Stimulated activated CD4-positive, alpha-beta T cell treated with anti-CD3 and anti-CD28 coated beads, Interleukin-4, amount 100 ng/mL, for 48 hours (primary cell): ENCODE measurements at regions not wholly inside any gene's neighbourhood (a gene's known extent, or its start where the extent isn't known, plus 50 kb on each side); places are given as distances from the start of the nearest gene placed in this dataset.
A peak's percentile ranks its signal among the peaks of the same experiment; 100 is the strongest.

Source experiments
- DNase-seq, 2 donors: peaks; one replicate each; pipeline ENCODE4 v3.0.0-alpha.2; 2020; ENCODE audit warnings: low read depth in 2 of 2

- no peak for DNase-seq
These were observed 99.9 kb upstream of the CACNA1A start for GRCh38 chr19:13606156-13606555.

DNA sequence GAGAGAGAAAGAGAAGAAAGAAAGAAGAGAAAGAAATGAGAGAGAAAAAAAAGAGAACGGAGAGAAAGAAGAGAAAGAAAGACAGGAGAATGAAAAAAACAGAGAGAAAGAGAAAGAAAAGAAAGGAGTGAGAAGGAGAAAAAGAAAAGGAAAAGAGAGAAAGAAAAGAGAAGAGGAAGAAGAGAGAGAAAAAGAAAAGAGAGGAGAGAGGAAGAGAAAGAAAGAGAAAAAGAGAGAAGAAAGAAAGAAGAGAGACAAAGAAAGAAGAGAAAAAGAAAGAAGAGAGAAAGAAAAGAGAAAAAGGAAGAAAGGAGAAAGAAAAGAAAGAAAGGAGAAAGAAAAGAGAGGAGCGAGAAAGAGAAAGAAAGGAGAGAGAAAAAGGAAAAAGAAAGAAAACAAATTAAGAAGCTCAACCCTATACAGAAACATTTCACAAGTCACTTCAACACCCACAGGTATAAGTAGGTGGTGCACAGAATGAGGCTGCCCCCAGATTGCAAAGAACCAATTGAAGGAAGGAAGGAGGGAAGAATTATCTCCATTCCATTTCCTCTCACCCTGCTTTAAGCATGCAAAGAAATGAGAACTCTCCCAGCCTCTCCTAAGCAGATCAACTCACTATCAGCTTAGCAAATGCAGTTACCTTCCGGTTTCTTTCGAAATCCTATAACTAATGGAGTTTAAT is 98.8 kb upstream of the CACNA1A start:
- DNase-seq = no peak

GRCh38 chr19:13600802-13601201 is 94.5 kb upstream of the CACNA1A start:
- DNase-seq = no peak

GRCh38 chr19:13600091-13600490 is 93.8 kb upstream of the CACNA1A start:
- DNase-seq = no peak

GRCh38 chr19:13599681-13600080 is 93.4 kb upstream of the CACNA1A start:
- no peak for DNase-seq

DNA sequence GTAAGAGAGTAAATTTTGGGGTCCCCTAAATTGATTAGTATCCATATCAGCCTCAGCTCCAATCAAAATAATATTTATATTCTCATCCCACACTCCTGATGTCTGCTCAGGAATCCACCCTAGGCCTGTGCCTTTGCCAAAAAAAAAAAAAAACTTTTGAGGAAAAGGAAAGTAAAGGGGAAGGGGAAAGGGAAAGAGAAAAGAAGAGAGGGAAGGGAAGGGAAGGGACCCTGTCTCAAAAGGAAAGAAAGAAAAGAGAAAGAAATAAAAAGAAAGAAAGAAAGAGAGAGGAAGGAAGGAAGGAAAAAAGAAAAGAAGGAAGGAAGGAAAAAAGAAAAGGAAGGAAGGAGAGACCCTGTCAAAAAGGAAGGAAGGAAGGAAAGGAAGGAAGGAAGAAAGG is 91.8 kb upstream of the CACNA1A start:
- DNase-seq = no peak

DNA sequence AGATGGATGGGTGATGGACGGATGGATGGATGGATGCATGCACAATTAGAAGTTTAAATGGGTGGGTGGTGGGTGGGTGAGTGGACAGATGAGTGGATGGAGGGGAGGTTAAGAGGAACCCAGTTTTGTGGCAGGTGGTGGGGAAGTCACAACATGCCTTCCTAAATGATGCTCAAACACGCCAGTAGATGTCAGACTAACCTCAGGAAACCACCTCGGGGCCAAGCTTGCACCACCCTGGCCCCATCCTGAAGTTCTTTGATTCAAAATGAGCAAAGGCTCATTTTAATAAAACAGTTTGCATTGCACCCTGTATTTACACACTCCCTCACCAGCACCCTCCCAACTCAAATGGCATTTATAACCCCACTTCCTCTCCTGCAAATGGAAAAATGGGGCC is 91.4 kb upstream of the CACNA1A start:
- DNase-seq = peak; percentile 25 to 37

- DNase-seq = peak; percentile 68 to 83
These were observed 82.9 kb upstream of the CACNA1A start for GRCh38 chr19:13588957-13589833.

DNA sequence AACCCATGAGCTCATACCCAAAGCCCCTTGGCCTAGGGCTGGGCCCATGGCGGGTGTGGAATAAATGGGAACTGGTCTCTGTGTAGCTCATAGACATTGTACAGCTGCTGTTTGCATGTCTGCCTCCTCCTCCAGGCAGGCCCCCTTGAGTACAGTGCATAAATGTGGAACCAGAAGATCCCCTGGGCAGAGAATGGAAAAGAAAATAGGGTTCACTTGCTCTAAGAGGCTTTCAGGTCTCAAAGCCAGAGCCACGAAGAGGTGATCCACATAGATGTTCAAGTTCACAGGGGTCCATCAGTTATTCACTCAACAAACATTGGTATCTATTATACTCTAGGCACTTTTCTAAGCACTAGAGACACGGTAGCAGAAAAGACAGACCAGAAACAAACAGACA is 79.2 kb upstream of the CACNA1A start:
- no peak for DNase-seq

DNA sequence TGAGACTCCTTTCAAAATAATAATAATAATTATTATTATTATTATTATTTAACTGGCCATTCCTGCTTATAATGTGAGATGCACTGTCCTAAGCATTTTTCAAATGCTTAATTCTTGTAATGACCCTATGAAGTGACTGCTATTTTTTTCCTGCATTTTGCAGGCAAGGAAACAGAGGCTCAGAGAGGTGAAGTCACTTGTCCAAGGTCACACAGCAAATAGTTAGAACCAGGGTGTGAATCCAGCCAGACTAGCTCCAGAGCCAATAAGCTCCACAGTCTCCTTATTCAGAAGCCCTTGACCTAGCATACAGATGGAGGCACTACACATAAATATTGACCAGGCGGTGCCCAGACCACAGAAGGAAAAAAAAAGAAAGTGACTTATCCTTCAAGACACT is 77.5 kb upstream of the CACNA1A start:
- no peak for DNase-seq

GRCh38 chr19:13583114-13583513 is 76.8 kb upstream of the CACNA1A start:
- DNase-seq = no peak

DNA sequence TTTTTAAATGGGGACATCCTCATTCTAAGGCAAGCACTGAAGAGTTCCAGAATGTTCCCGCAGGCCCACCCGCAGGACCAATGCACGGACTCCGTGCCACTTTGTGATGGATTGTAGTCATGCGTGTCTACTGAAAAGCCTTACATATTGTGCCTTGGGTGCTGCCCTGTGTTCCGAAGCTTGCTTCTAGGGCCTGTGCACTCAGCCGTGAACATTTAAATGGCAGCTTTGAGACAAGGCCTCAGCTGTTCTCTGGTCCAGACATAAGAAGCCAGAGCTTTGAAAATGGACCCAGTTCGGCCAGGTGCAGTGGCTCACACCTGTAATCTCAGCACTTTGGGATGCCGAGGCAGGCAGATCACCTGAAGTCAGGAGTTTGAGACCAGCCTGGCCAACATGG is 75.3 kb upstream of the CACNA1A start:
- DNase-seq = no peak

DNA sequence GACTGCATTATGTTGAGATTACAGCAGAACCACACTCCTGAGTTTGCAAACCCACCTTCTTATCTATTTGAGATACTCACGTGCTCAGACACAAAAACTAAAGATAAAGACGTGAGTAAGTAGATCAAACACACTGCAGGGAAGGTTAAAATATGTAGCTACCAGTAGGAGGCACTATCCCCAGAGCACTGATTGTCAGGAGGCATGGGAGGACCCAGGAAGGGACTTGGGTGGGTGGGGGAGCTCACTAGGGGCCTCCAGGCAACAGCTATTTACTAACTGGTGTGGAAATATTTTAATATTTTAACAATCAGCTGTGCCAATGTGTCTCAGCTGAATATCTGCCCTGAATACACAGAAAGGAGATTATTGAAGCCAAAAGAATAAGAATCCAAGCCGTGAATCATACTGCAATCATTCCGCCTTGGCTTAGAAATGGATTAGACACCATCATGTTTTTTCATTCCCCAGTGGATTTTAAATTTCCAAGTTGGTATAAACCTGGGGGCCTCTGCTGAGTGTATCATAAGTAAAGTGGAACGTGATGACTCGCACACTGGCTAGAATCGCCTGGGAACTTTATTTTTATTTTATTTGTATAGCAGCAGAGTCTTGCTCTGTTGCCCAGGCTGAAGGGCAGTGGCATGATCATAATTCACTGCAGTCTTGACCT is 73.2 kb upstream of the CACNA1A start:
- DNase-seq = no peak

DNA sequence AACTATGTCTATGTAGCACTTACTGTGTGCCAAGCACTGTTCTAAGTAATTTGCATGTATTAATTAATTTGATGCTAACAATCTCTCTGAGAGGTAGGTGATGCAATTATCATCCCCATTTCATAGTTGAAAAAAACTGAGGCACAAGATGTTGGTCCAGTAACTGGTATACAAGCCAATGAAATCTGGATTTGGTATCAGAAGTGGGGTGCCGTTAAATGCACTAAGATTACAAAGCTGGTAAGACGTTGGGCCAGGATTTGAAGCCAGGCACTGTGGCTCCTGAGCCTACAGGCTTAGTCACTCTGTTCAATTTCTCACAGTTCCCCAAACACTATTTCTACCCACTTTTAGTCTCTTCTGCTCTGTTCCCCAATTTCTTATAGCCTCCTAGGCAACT is 70.4 kb upstream of the CACNA1A start:
- DNase-seq = no peak

DNA sequence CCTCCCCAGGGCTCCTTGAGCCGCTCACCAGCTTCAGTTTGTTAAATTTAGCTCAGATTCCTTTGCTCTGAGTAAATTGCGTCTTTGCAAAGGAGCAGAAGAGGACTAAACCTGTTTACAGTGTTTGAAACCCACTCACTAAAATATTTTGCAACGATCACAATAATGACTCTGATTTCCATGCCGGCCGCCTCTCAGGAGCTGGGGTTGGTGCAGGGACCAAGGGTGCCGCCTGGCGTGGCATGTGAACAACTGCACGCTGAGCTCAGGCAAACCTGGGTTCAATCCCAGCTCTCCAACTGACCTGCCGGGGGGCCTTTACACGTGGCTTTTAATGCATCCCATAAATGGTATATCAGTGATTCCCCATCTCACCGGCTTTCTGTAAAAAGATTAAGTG is 68.7 kb upstream of the CACNA1A start:
- no peak for DNase-seq

GRCh38 chr19:13573056-13573667 is 66.9 kb upstream of the CACNA1A start:
- no peak for DNase-seq

- no peak for DNase-seq
These were observed 55.2 kb upstream of the CACNA1A start for GRCh38 chr19:13561461-13561860.

DNA sequence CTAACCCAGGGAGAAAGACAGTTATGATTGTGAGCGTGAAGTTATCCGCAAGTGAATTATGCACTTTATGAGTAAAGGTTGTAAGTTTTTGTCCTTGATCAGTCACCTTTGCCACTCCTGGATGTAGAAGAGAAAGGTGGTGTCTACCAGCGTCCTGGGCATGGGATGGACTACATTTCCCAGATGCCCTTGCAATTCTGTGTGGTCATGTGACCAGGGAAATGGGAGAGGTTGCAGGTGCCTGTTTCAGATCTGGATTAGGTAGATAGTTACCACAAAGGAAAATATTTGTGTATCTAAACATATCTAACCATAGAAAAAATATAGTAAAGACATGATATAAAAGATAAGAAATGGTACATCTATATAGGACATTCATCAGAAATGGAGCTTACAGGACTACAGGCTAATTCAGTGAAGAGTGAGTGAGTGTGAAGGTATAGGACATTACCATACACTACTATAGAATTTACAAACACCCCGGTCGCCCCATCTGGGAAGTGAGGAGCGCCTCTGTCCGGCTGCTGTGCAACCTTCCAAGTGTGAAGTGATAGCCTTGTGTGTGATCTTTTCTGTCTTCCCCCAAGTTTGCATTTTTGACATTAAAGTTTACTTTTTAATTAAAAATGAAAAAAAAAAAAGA is 51.6 kb upstream of the CACNA1A start:
- no peak for DNase-seq

DNA sequence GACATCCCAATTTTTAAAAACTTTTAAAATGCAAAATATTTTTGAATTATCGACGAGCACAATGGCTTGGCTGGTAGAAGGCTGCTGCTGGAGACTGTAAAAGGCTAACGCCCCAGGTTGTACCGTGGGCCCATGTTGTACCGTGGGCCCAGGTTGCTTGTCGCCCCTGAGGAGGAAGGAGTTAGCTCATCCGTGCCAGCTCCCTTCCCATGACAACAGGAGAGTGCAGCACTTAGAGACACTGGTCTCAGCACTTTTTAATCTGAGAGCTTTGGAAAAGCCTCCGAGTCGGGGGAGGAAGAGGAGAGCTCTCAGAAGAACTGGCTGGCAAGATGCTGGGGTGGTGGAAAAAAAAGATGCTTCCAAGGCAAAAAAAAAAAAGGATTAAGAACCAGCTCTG is 50.3 kb upstream of the CACNA1A start:
- no peak for DNase-seq
